HEK293T (cell line): ENCODE measurements at regions not wholly inside any gene's neighbourhood (a gene's known extent, or its start where the extent isn't known, plus 50 kb on each side); places are given as distances from the start of the nearest gene placed in this dataset.

Experiments
- ARNT ChIP-seq: fragments of 450-650 bp; IDR thresholded peaks from 2 replicates; pipeline ENCODE4 v1.6.1; 2017; ENCODE audit warnings: mild to moderate bottlenecking
- CTBP1 ChIP-seq: fragments of 450-650 bp; IDR thresholded peaks from 2 replicates; pipeline ENCODE4 v1.6.1; 2016; ENCODE audit warnings: borderline replicate concordance
- ELF4 ChIP-seq: fragments of 450-650 bp; IDR thresholded peaks from 2 replicates; pipeline ENCODE4 v1.6.1; 2017; ENCODE audit warnings: antibody characterized with exemption
- FOXK2 ChIP-seq: fragments of 450-650 bp; IDR thresholded peaks from 2 replicates; pipeline ENCODE4 v1.6.1; 2016; ENCODE audit warnings: mild to moderate bottlenecking
- FOXM1 ChIP-seq: fragments of 450-650 bp; IDR thresholded peaks from 2 replicates; pipeline ENCODE4 v1.6.1; 2017; ENCODE audit warnings: mild to moderate bottlenecking, borderline replicate concordance
- HDGF ChIP-seq: fragments of 450-650 bp; IDR thresholded peaks from 2 replicates; pipeline ENCODE4 v1.6.1; 2017; ENCODE audit warnings: antibody characterized with exemption, borderline replicate concordance
- L3MBTL2 ChIP-seq: fragments of 450-650 bp; conservative IDR thresholded peaks from 2 replicates; pipeline ENCODE4 v1.6.1; 2016; ENCODE audit warnings: mild to moderate bottlenecking
- TARDBP ChIP-seq: fragments of 450-650 bp; IDR thresholded peaks from 2 replicates; pipeline ENCODE4 v1.6.1; 2016

DNA sequence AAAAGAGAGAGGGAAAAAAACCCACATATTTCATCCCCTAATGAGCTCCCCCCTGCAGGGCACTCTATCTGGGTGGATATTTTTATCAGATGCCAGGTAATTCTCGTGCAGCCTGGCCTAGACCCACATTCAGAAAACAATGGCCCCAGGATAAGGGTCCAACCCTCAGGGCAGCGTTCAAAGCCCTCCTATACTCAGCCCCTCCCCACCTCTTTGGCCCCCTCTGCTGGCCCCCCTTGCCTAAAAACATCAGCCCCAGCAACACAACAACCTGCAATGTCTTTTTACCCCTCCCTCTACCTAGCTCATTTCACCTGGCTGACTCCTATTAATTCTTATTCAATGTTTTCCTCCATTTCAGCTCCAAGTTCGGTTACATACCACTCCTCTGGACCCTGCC, 145.4 kb upstream of the MED14 start:
- no peak for TF ChIP-seq ELF4
- TF ChIP-seq ARNT: no peak
- TF ChIP-seq CTBP1: no peak
- no peak for TF ChIP-seq FOXM1
- no peak for TF ChIP-seq TARDBP
- TF ChIP-seq HDGF: no peak
- no peak for TF ChIP-seq L3MBTL2
- no peak for TF ChIP-seq FOXK2
